ENCODE measurements at regions not wholly inside any gene's neighbourhood (a gene's known extent, or its start where the extent isn't known, plus 50 kb on each side); places are given as distances from the start of the nearest gene placed in this dataset.

GRCh38 chr1:81337226-81337625, 463.5 kb upstream of the ADGRL2 start:
- H3K4me1 ChIP-seq (ENCODE audit: control insufficient read depth, low read depth, low read length): peaks cover 9% of the 10 kb centered on the region
- H3K9ac ChIP-seq (ENCODE audit: low read length): no peak overlapping the region
- H3K36me3 ChIP-seq (ENCODE audit: control insufficient read depth, low read depth, low read length): no peaks in the 10 kb centered on the region
- H3K27me3 ChIP-seq (ENCODE audit: control insufficient read depth, insufficient read depth, low read length): no peaks in the 10 kb centered on the region
- H3K9me3 ChIP-seq (ENCODE audit: control insufficient read depth, low read depth, low read length): no peaks in the 10 kb centered on the region
- no peak overlapping the region for H3K4me3 ChIP-seq (ENCODE audit: low read length)
- H3K27ac ChIP-seq (ENCODE audit: low read length): no peak overlapping the region

GRCh38 chr1:81335876-81336275, 464.9 kb upstream of the ADGRL2 start:
- Histone ChIP-seq H3K27ac (ENCODE audit: low read length) (no peak overlapping the region), H3K27me3 (ENCODE audit: control insufficient read depth, insufficient read depth, low read length) (no peaks in the 10 kb centered on the region), H3K9ac (ENCODE audit: low read length) (no peak overlapping the region), H3K4me3 (ENCODE audit: low read length) (no peak overlapping the region), H3K36me3 (ENCODE audit: control insufficient read depth, low read depth, low read length) (no peaks in the 10 kb centered on the region), H3K9me3 (ENCODE audit: control insufficient read depth, low read depth, low read length) (no peaks in the 10 kb centered on the region), H3K4me1 (ENCODE audit: control insufficient read depth, low read depth, low read length) (peaks cover 9% of the 10 kb centered on the region)

- Histone ChIP-seq H3K4me3 (ENCODE audit: low read length) (no peak overlapping the region), H3K27ac (ENCODE audit: low read length) (no peak overlapping the region), H3K4me1 (ENCODE audit: control insufficient read depth, low read depth, low read length) (peaks cover 24% of the 10 kb centered on the region), H3K36me3 (ENCODE audit: control insufficient read depth, low read depth, low read length) (no peaks in the 10 kb centered on the region), H3K27me3 (ENCODE audit: control insufficient read depth, insufficient read depth, low read length) (no peaks in the 10 kb centered on the region), H3K9me3 (ENCODE audit: control insufficient read depth, low read depth, low read length) (no peaks in the 10 kb centered on the region), H3K9ac (ENCODE audit: low read length) (no peak overlapping the region)
Observed at GRCh38 chr1:81330521-81330920, 470.2 kb upstream of the ADGRL2 start.

- Histone ChIP-seq H3K9me3 (ENCODE audit: control insufficient read depth, low read depth, low read length) (no peaks in the 10 kb centered on the region), H3K36me3 (ENCODE audit: control insufficient read depth, low read depth, low read length) (no peaks in the 10 kb centered on the region), H3K27ac (ENCODE audit: low read length) (no peak overlapping the region), H3K4me3 (ENCODE audit: low read length) (no peak overlapping the region), H3K4me1 (ENCODE audit: control insufficient read depth, low read depth, low read length) (peaks cover 21% of the 10 kb centered on the region), H3K9ac (ENCODE audit: low read length) (no peak overlapping the region), H3K27me3 (ENCODE audit: control insufficient read depth, insufficient read depth, low read length) (no peaks in the 10 kb centered on the region)
Observed at GRCh38 chr1:81330111-81330510, 470.6 kb upstream of the ADGRL2 start.

- H3K27me3 ChIP-seq (ENCODE audit: control insufficient read depth, insufficient read depth, low read length): no peaks in the 10 kb centered on the region
- H3K9me3 ChIP-seq (ENCODE audit: control insufficient read depth, low read depth, low read length): no peaks in the 10 kb centered on the region
- no peak overlapping the region for H3K4me3 ChIP-seq (ENCODE audit: low read length)
- no peak overlapping the region for H3K9ac ChIP-seq (ENCODE audit: low read length)
- H3K27ac ChIP-seq (ENCODE audit: low read length): no peak overlapping the region
- H3K36me3 ChIP-seq (ENCODE audit: control insufficient read depth, low read depth, low read length): no peaks in the 10 kb centered on the region
- H3K4me1 ChIP-seq (ENCODE audit: control insufficient read depth, low read depth, low read length): peaks cover 22% of the 10 kb centered on the region
Observed at GRCh38 chr1:81329041-81329440, 471.7 kb upstream of the ADGRL2 start.

GRCh38 chr1:81327743-81328142, 473.0 kb upstream of the ADGRL2 start:
- Histone ChIP-seq H3K36me3 (ENCODE audit: control insufficient read depth, low read depth, low read length) (no peaks in the 10 kb centered on the region), H3K4me1 (ENCODE audit: control insufficient read depth, low read depth, low read length) (peaks cover 27% of the 10 kb centered on the region), H3K27ac (ENCODE audit: low read length) (no peak overlapping the region), H3K27me3 (ENCODE audit: control insufficient read depth, insufficient read depth, low read length) (no peaks in the 10 kb centered on the region), H3K9ac (ENCODE audit: low read length) (no peak overlapping the region), H3K4me3 (ENCODE audit: low read length) (no peak overlapping the region), H3K9me3 (ENCODE audit: control insufficient read depth, low read depth, low read length) (no peaks in the 10 kb centered on the region)

GRCh38 chr1:81327103-81327710, 473.5 kb upstream of the ADGRL2 start:
- H3K9ac ChIP-seq (ENCODE audit: low read length): no peak overlapping the region
- no peaks in the 10 kb centered on the region for H3K27me3 ChIP-seq (ENCODE audit: control insufficient read depth, insufficient read depth, low read length)
- no peaks in the 10 kb centered on the region for H3K9me3 ChIP-seq (ENCODE audit: control insufficient read depth, low read depth, low read length)
- no peak overlapping the region for H3K4me3 ChIP-seq (ENCODE audit: low read length)
- no peaks in the 10 kb centered on the region for H3K36me3 ChIP-seq (ENCODE audit: control insufficient read depth, low read depth, low read length)
- H3K4me1 ChIP-seq (ENCODE audit: control insufficient read depth, low read depth, low read length): peaks cover 27% of the 10 kb centered on the region
- no peak overlapping the region for H3K27ac ChIP-seq (ENCODE audit: low read length)

- no peaks in the 10 kb centered on the region for H3K36me3 ChIP-seq (ENCODE audit: control insufficient read depth, low read depth, low read length)
- H3K27ac ChIP-seq (ENCODE audit: low read length): no peak overlapping the region
Observed at GRCh38 chr1:81326212-81326611, 474.5 kb upstream of the ADGRL2 start.

GRCh38 chr1:81325397-81325796, 475.3 kb upstream of the ADGRL2 start:
- Histone ChIP-seq H3K9me3 (ENCODE audit: control insufficient read depth, low read depth, low read length) (no peaks in the 10 kb centered on the region), H3K4me1 (ENCODE audit: control insufficient read depth, low read depth, low read length) (peaks cover 27% of the 10 kb centered on the region), H3K36me3 (ENCODE audit: control insufficient read depth, low read depth, low read length) (no peaks in the 10 kb centered on the region), H3K27me3 (ENCODE audit: control insufficient read depth, insufficient read depth, low read length) (no peaks in the 10 kb centered on the region), H3K4me3 (ENCODE audit: low read length) (no peak overlapping the region), H3K27ac (ENCODE audit: low read length) (no peak overlapping the region), H3K9ac (ENCODE audit: low read length) (no peak overlapping the region)

More at GRCh38 chr1:81326212-81326611, 474.5 kb upstream of the ADGRL2 start:
- peaks cover 27% of the 10 kb centered on the region for H3K4me1 ChIP-seq (ENCODE audit: control insufficient read depth, low read depth, low read length)
- H3K4me3 ChIP-seq (ENCODE audit: low read length): no peak overlapping the region
- no peaks in the 10 kb centered on the region for H3K27me3 ChIP-seq (ENCODE audit: control insufficient read depth, insufficient read depth, low read length)
- no peaks in the 10 kb centered on the region for H3K9me3 ChIP-seq (ENCODE audit: control insufficient read depth, low read depth, low read length)
- H3K9ac ChIP-seq (ENCODE audit: low read length): no peak overlapping the region

- Histone ChIP-seq H3K27ac (ENCODE audit: low read length) (no peak overlapping the region), H3K9me3 (ENCODE audit: control insufficient read depth, low read depth, low read length) (no peaks in the 10 kb centered on the region), H3K9ac (ENCODE audit: low read length) (no peak overlapping the region), H3K36me3 (ENCODE audit: control insufficient read depth, low read depth, low read length) (no peaks in the 10 kb centered on the region), H3K27me3 (ENCODE audit: control insufficient read depth, insufficient read depth, low read length) (no peaks in the 10 kb centered on the region), H3K4me3 (ENCODE audit: low read length) (no peak overlapping the region), H3K4me1 (ENCODE audit: control insufficient read depth, low read depth, low read length) (peaks cover 19% of the 10 kb centered on the region)
Observed at GRCh38 chr1:81323862-81324261, 476.9 kb upstream of the ADGRL2 start.

- Histone ChIP-seq H3K36me3 (ENCODE audit: control insufficient read depth, low read depth, low read length) (no peaks in the 10 kb centered on the region), H3K4me1 (ENCODE audit: control insufficient read depth, low read depth, low read length) (peaks cover 47% of the 10 kb centered on the region), H3K4me3 (ENCODE audit: low read length) (no peak overlapping the region), H3K9ac (ENCODE audit: low read length) (no peak overlapping the region), H3K27ac (ENCODE audit: low read length) (no peak overlapping the region), H3K27me3 (ENCODE audit: control insufficient read depth, insufficient read depth, low read length) (no peaks in the 10 kb centered on the region), H3K9me3 (ENCODE audit: control insufficient read depth, low read depth, low read length) (no peaks in the 10 kb centered on the region)
Observed at GRCh38 chr1:81317191-81317590, 483.5 kb upstream of the ADGRL2 start.

GRCh38 chr1:81314513-81315233, 486.1 kb upstream of the ADGRL2 start:
- H3K9ac ChIP-seq (ENCODE audit: low read length): peak overlapping the region; percentile 5
- no peak overlapping the region for H3K4me3 ChIP-seq (ENCODE audit: low read length)
- H3K36me3 ChIP-seq (ENCODE audit: control insufficient read depth, low read depth, low read length): no peaks in the 10 kb centered on the region
- H3K27ac ChIP-seq (ENCODE audit: low read length): peak overlapping the region; percentile 62
- H3K9me3 ChIP-seq (ENCODE audit: control insufficient read depth, low read depth, low read length): no peaks in the 10 kb centered on the region
- no peaks in the 10 kb centered on the region for H3K27me3 ChIP-seq (ENCODE audit: control insufficient read depth, insufficient read depth, low read length)
- H3K4me1 ChIP-seq (ENCODE audit: control insufficient read depth, low read depth, low read length): peaks cover 71% of the 10 kb centered on the region

Measured in iPS-18a (cell line).